HL-60 (cell line): ENCODE measurements at regions not wholly inside any gene's neighbourhood (a gene's known extent, or its start where the extent isn't known, plus 50 kb on each side); places are given as distances from the start of the nearest gene placed in this dataset.

Experiments used
- DNase-seq, 2 experiments: peaks; one replicate each; pipeline ENCODE4 v3.0.0-alpha.2; 2010 to 2020; ENCODE audit warnings: low read depth in 1 of 2, low spot score in 1 of 2
- H3K27ac ChIP-seq: fragments of 250-450 bp; sonication (Bioruptor Pico); replicated peaks from 2 replicates; pipeline ENCODE4 v1.5.1; 2020; ENCODE audit warnings: mild to moderate bottlenecking, moderate library complexity
- H3K27me3 ChIP-seq: fragments of 250-450 bp; sonication (Bioruptor Pico); 2 replicates; pipeline ENCODE4 v1.5.1; 2021; ENCODE audit warnings: mild to moderate bottlenecking, moderate library complexity; ENCODE audit not compliant: insufficient read depth, poor library complexity, severe bottlenecking
- H3K4me3 ChIP-seq: replicated peaks from 2 replicates; pipeline ENCODE4 v1.5.1; 2011; ENCODE audit warnings: mild to moderate bottlenecking, control low read depth, low read length; ENCODE audit not compliant: insufficient read depth
- GABPA ChIP-seq: IDR thresholded peaks from 2 replicates; pipeline ENCODE4 v1.6.1; 2012; ENCODE audit warnings: low read depth
- POLR2AphosphoS5 ChIP-seq: IDR thresholded peaks from 2 replicates; pipeline ENCODE4 v1.6.1; 2012; ENCODE audit warnings: low read depth
- SPI1 ChIP-seq: IDR thresholded peaks from 2 replicates; pipeline ENCODE4 v1.6.1; 2012; ENCODE audit warnings: low read depth, mild to moderate bottlenecking, borderline replicate concordance
- TF ChIP-seq, protein P1 (sequence below): IDR thresholded peaks from 2 replicates; pipeline ENCODE4 v1.6.1; 2012; ENCODE audit warnings: low read depth; ENCODE audit not compliant: insufficient replicate concordance
- TF ChIP-seq, protein P2 (sequence below): IDR thresholded peaks from one replicate; pipeline ENCODE4 v1.5.1; 2011; ENCODE audit warnings: low read length, control low read depth, inconsistent platforms; ENCODE audit not compliant: insufficient read depth

DNA sequence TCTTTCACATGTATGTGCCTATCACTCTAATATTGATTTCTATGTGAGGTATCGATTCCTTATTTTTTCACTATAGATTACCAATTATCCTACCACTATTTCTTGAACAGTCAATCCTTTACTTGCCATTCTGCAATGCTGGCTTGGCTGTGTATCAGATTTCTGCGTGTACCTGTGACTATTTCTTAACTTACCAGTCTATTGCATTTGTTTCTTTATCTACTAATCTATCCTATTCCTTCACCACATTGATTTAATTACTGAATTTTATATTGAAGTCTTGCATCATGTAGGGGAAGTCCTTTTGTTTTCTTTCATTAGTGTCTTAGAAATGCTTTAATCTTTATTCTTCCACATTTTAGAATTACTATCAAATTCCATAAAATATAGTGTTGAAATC is 684.8 kb downstream of the LRRC70 start:
- DNase-seq, result no peak
- H3K27ac ChIP-seq, result no peak overlapping the region

DNA sequence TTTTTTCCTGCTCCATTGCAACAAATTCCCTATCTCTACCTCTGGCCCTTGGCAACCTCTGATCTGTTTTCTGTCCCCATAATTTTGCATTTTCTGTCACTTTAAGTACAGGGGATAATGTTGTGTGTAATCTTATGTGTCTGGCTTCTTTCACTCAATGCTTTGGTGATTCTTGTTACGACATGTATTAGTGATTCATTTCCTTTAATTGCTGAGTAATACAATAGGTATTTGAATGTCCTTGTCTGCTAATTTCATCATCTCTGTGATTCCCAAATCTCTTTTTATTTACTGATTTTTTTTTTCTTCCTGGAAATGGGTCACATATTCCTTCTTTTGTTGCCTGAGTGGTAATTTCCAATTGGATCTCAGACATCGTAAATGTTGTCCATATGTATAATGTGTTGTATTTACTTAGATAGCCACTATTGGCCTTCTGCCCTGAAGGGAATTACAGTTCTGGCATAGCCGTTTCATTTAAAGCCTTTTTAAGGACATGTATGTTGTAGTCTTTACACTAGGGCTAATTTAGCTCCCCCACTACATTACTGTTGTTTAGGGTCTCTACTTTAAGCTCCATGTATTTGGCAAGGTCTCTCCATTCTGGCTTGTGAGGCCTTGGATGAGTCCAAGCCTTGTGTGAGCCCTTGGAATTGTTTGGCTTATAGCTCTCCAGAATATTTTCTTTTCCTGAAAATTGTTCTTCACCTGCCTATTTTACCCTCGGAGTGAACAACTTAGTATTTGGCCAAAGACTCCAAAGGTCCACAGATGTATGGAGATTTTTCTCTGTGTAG is 683.8 kb downstream of the LRRC70 start:
- Histone ChIP-seq H3K27me3 (no peaks in the 10 kb centered on the region), H3K27ac (no peak overlapping the region), H3K4me3 (no peak overlapping the region)
- DNase-seq, result no peak
- TF ChIP-seq GABPA, result no peak
- TF ChIP-seq, protein P1, sequence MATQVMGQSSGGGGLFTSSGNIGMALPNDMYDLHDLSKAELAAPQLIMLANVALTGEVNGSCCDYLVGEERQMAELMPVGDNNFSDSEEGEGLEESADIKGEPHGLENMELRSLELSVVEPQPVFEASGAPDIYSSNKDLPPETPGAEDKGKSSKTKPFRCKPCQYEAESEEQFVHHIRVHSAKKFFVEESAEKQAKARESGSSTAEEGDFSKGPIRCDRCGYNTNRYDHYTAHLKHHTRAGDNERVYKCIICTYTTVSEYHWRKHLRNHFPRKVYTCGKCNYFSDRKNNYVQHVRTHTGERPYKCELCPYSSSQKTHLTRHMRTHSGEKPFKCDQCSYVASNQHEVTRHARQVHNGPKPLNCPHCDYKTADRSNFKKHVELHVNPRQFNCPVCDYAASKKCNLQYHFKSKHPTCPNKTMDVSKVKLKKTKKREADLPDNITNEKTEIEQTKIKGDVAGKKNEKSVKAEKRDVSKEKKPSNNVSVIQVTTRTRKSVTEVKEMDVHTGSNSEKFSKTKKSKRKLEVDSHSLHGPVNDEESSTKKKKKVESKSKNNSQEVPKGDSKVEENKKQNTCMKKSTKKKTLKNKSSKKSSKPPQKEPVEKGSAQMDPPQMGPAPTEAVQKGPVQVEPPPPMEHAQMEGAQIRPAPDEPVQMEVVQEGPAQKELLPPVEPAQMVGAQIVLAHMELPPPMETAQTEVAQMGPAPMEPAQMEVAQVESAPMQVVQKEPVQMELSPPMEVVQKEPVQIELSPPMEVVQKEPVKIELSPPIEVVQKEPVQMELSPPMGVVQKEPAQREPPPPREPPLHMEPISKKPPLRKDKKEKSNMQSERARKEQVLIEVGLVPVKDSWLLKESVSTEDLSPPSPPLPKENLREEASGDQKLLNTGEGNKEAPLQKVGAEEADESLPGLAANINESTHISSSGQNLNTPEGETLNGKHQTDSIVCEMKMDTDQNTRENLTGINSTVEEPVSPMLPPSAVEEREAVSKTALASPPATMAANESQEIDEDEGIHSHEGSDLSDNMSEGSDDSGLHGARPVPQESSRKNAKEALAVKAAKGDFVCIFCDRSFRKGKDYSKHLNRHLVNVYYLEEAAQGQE, result no peak
- TF ChIP-seq SPI1, result no peak
- TF ChIP-seq POLR2AphosphoS5, result no peak
- TF ChIP-seq, protein P2, sequence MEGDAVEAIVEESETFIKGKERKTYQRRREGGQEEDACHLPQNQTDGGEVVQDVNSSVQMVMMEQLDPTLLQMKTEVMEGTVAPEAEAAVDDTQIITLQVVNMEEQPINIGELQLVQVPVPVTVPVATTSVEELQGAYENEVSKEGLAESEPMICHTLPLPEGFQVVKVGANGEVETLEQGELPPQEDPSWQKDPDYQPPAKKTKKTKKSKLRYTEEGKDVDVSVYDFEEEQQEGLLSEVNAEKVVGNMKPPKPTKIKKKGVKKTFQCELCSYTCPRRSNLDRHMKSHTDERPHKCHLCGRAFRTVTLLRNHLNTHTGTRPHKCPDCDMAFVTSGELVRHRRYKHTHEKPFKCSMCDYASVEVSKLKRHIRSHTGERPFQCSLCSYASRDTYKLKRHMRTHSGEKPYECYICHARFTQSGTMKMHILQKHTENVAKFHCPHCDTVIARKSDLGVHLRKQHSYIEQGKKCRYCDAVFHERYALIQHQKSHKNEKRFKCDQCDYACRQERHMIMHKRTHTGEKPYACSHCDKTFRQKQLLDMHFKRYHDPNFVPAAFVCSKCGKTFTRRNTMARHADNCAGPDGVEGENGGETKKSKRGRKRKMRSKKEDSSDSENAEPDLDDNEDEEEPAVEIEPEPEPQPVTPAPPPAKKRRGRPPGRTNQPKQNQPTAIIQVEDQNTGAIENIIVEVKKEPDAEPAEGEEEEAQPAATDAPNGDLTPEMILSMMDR, result no peak

More for the DNA sequence above, 684.8 kb downstream of the LRRC70 start:
- Histone ChIP-seq H3K27me3 (no peaks in the 10 kb centered on the region), H3K4me3 (no peak overlapping the region)
- TF ChIP-seq, protein P1, result no peak
- TF ChIP-seq GABPA (no peak), SPI1 (no peak), POLR2AphosphoS5 (no peak)
- TF ChIP-seq, protein P2, result no peak

DNA sequence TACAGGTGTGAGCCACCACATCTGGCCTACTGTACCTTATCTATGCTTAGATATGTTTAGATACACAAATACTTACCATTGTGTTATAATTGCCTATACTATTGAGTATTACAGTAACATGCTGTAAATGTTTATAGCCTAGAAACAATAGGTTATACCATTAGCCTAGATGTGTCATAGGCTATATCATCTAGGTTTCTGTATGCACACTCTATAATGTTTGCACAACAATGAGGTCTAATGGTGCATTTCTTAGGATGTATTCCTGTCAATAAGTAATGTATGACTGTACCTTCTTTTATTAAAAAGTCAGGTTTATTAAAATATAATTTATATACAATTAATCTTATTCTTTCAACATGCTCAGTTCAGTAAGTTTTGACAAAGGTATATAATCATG is 683.1 kb downstream of the LRRC70 start:
- TF ChIP-seq GABPA (no peak), SPI1 (no peak), POLR2AphosphoS5 (no peak)
- TF ChIP-seq, protein P2, result no peak
- TF ChIP-seq, protein P1, result no peak
- Histone ChIP-seq H3K27ac (no peak overlapping the region), H3K4me3 (no peak overlapping the region), H3K27me3 (no peaks in the 10 kb centered on the region)
- no peak for DNase-seq
